ENCODE measurements at regions not wholly inside any gene's neighbourhood (a gene's known extent, or its start where the extent isn't known, plus 50 kb on each side); places are given as distances from the start of the nearest gene placed in this dataset.
"Not testable (repeated sequence)": the region's sequence is repeated elsewhere in the genome, so short reads cannot be mapped to it uniquely, and the experiment has no call there.

- DNase-seq: no peak
Observed at GRCh38 chrX:115912372-115912897, 258.1 kb upstream of the AGTR2 start.

- no peak for DNase-seq
Observed at GRCh38 chrX:115913575-115913974, 257.0 kb upstream of the AGTR2 start.

- not testable (repeated sequence) for DNase-seq
Observed at GRCh38 chrX:115915625-115916024, 254.9 kb upstream of the AGTR2 start.

- no peak for DNase-seq
Observed at GRCh38 chrX:115929480-115929879, 241.1 kb upstream of the AGTR2 start.

- DNase-seq: no peak
Observed at GRCh38 chrX:115936008-115936407, 234.5 kb upstream of the AGTR2 start.

GRCh38 chrX:115939070-115939469, 231.5 kb upstream of the AGTR2 start:
- no peak for DNase-seq

GRCh38 chrX:115939636-115940160, 230.8 kb upstream of the AGTR2 start:
- DNase-seq: no peak

GRCh38 chrX:115940348-115940747, 230.2 kb upstream of the AGTR2 start:
- no peak for DNase-seq

- DNase-seq: no peak
Observed at GRCh38 chrX:115940888-115941332, 229.6 kb upstream of the AGTR2 start.

GRCh38 chrX:115941388-115941787, 229.2 kb upstream of the AGTR2 start:
- DNase-seq: no peak

GRCh38 chrX:115946059-115946458, 224.5 kb upstream of the AGTR2 start:
- no peak for DNase-seq

- DNase-seq: no peak
Observed at GRCh38 chrX:115948018-115948923, 222.3 kb upstream of the AGTR2 start.

GRCh38 chrX:115949900-115950822, 220.4 kb upstream of the AGTR2 start:
- no peak for DNase-seq

GRCh38 chrX:115952417-115953092, 218.0 kb upstream of the AGTR2 start:
- no peak for DNase-seq

GRCh38 chrX:115957862-115958490, 212.6 kb upstream of the AGTR2 start:
- no peak for DNase-seq

- DNase-seq: no peak
Observed at GRCh38 chrX:115958687-115959359, 211.7 kb upstream of the AGTR2 start.

GRCh38 chrX:115960440-115961084, 210.0 kb upstream of the AGTR2 start:
- no peak for DNase-seq

- DNase-seq: no peak
Observed at GRCh38 chrX:115966920-115967319, 203.6 kb upstream of the AGTR2 start.

- no peak for DNase-seq
Observed at GRCh38 chrX:115968436-115969252, 201.9 kb upstream of the AGTR2 start.

Measured in skin of body (tissue), 1 donor.